Suprapubic skin (tissue), 4 donors: ENCODE measurements at regions not wholly inside any gene's neighbourhood (a gene's known extent, or its start where the extent isn't known, plus 50 kb on each side); places are given as distances from the start of the nearest gene placed in this dataset.

ENCODE experiments used
- DNase-seq, 2 donors: peaks; one replicate each; pipeline ENCODE4 v3.0.0-alpha.2; 2019; ENCODE audit warnings: low spot score in 2 of 2
- H3K27ac ChIP-seq: fragments of 200-600 bp; sonication (generic); one replicate; pipeline ENCODE4 v1.5.1; 2019
- H3K27me3 ChIP-seq: fragments of 200-600 bp; sonication (generic); one replicate; pipeline ENCODE4 v1.5.1; 2019
- H3K36me3 ChIP-seq: fragments of 200-600 bp; sonication (generic); one replicate; pipeline ENCODE4 v1.5.1; 2019
- H3K4me1 ChIP-seq: fragments of 200-600 bp; sonication (generic); one replicate; pipeline ENCODE4 v1.5.1; 2019
- H3K4me3 ChIP-seq: fragments of 200-600 bp; sonication (generic); one replicate; pipeline ENCODE4 v1.5.1; 2019; ENCODE audit warnings: mild to moderate bottlenecking
- H3K9me3 ChIP-seq: fragments of 200-600 bp; sonication (generic); one replicate; pipeline ENCODE4 v1.5.1; 2019
- EP300 ChIP-seq: sonication (generic); formaldehyde crosslinking; IDR thresholded peaks from one replicate; pipeline ENCODE4 v1.6.1; 2017; ENCODE audit warnings: antibody characterized with exemption
- POLR2A ChIP-seq, 2 donors: fragments of 450-650 bp; IDR thresholded peaks; one replicate each; pipeline ENCODE4 v1.6.1; 2017; ENCODE audit warnings: antibody characterized with exemption in 2 of 2, mild to moderate bottlenecking in 2 of 2, moderate library complexity in 2 of 2
- POLR2AphosphoS5 ChIP-seq, 3 donors: sonication (generic); formaldehyde crosslinking; IDR thresholded peaks; one replicate each; pipeline ENCODE4 v1.6.1; 2017; ENCODE audit warnings: antibody characterized with exemption in 3 of 3
- WGBS: methylation state at CpG from one replicate; pipeline ENCODE4 v1.1.5; 2018; 5-methylcytosine and 5-hydroxymethylcytosine counted together
- TF ChIP-seq, protein P1 (sequence below), 2 donors: fragments of 200-600 bp in 1 of 2; fragments of 450-650 bp in 1 of 2; sonication (generic) in 1 of 2; IDR thresholded peaks; one replicate each; pipeline ENCODE4 v1.5.1; 2016 to 2019; ENCODE audit warnings: antibody characterized with exemption in 2 of 2, mild to moderate bottlenecking in 1 of 2, moderate library complexity in 1 of 2

- WGBS = 58% methylated on average over 1 of the region's 1 CpG
- no peaks in the 10 kb centered on the region for H3K36me3 ChIP-seq
- H3K27me3 ChIP-seq = no peaks in the 10 kb centered on the region
- peaks cover 9% of the 10 kb centered on the region for H3K4me1 ChIP-seq
- no peak overlapping the region for H3K27ac ChIP-seq
- peaks cover under 1% of the 10 kb centered on the region for H3K9me3 ChIP-seq
- TF ChIP-seq POLR2AphosphoS5 (IDR thresholded peaks at IDR 0.05) = no peak
- TF ChIP-seq, protein P1, sequence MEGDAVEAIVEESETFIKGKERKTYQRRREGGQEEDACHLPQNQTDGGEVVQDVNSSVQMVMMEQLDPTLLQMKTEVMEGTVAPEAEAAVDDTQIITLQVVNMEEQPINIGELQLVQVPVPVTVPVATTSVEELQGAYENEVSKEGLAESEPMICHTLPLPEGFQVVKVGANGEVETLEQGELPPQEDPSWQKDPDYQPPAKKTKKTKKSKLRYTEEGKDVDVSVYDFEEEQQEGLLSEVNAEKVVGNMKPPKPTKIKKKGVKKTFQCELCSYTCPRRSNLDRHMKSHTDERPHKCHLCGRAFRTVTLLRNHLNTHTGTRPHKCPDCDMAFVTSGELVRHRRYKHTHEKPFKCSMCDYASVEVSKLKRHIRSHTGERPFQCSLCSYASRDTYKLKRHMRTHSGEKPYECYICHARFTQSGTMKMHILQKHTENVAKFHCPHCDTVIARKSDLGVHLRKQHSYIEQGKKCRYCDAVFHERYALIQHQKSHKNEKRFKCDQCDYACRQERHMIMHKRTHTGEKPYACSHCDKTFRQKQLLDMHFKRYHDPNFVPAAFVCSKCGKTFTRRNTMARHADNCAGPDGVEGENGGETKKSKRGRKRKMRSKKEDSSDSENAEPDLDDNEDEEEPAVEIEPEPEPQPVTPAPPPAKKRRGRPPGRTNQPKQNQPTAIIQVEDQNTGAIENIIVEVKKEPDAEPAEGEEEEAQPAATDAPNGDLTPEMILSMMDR (IDR thresholded peaks at IDR 0.05) = peak in 1 of 2 donors; percentile 12
- DNase-seq = no peak
- H3K4me3 ChIP-seq = no peak overlapping the region
Measured at GRCh38 chr1:163874070-163874469, 552.3 kb downstream of the NUF2 start.

DNA sequence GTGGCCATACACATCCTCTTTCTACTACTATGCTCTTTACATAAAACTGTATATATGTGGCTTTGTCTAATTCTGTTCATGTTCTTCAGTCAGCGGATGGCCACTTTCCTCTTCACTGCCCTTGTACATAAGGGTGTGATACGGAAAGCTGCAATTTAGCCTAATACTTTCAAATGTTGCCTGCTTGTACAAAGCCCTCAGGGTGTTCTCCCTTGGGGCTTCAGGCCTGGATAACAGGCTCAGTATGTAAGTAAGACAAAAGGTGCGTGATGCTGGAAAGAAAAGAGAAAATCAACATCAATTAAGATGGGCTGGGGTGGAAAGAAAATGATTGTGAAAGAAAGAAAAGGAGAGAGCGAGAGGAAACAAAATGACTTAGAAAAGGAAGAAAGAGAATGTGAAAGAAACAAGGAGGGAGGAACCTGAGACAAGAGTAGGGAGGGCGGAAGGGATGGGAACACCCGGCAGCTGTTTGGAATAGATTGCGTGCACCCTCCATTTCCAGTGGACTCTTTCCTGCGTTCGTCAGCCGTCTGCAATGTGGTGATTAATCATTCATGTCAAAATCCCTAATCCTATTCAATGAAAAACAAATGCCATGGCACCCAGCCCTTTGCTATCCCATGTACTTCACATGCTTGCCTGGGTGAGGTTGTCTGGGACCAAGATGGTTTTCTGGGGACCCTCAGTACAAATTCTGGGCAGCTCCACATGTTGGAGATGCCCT lies 553.6 kb downstream of the NUF2 start:
- H3K4me3 ChIP-seq = no peak overlapping the region
- no peaks in the 10 kb centered on the region for H3K27me3 ChIP-seq
- no peaks in the 10 kb centered on the region for H3K36me3 ChIP-seq
- no peaks in the 10 kb centered on the region for H3K9me3 ChIP-seq
- DNase-seq = peak; percentile 74 to 86
- H3K4me1 ChIP-seq = peaks cover 9% of the 10 kb centered on the region
- H3K27ac ChIP-seq = peak overlapping the region; percentile 81
- no peak for TF ChIP-seq POLR2A (IDR thresholded peaks at IDR 0.05)
- TF ChIP-seq POLR2AphosphoS5 (IDR thresholded peaks at IDR 0.05) = peak in 2 of 3 donors; percentile 34 to 63
- TF ChIP-seq EP300 = no peak
- TF ChIP-seq, protein P1 (IDR thresholded peaks at IDR 0.05) = no peak
- WGBS = 33% methylated on average over 10 of the region's 10 CpGs

DNA sequence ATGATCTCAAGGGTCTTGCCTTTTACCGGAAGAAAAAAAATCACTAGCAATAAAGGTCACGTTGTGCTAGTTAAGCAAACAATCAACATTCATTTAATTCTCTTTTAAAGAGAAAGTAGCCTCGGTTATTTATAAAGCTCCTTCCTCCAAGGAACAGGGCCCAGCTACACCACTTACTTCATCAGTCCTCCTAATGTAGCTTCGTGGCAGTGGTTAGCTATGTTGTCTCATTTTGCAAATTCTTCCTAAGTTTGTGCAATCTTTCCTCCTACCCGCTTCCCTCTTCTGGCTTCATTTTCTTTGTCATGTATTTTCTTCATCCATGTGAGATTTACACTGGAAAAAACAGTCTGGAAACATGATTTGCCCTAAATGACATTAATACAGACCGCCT lies 554.2 kb downstream of the NUF2 start:
- H3K9me3 ChIP-seq = no peaks in the 10 kb centered on the region
- WGBS = 64% methylated on average over 6 of the region's 6 CpGs
- peaks cover 9% of the 10 kb centered on the region for H3K4me1 ChIP-seq
- H3K4me3 ChIP-seq = no peak overlapping the region
- no peak for TF ChIP-seq POLR2A (IDR thresholded peaks at IDR 0.05)
- no peak for TF ChIP-seq POLR2AphosphoS5 (IDR thresholded peaks at IDR 0.05)
- TF ChIP-seq, protein P1 (IDR thresholded peaks at IDR 0.05) = no peak
- TF ChIP-seq EP300 = no peak
- no peaks in the 10 kb centered on the region for H3K36me3 ChIP-seq
- H3K27me3 ChIP-seq = no peaks in the 10 kb centered on the region
- DNase-seq = no peak
- peak overlapping the region; percentile 81 for H3K27ac ChIP-seq

GRCh38 chr1:163876546-163876945 lies 554.8 kb downstream of the NUF2 start:
- Histone ChIP-seq H3K36me3 (no peaks in the 10 kb centered on the region), H3K27me3 (no peaks in the 10 kb centered on the region), H3K4me1 (peaks cover 9% of the 10 kb centered on the region), H3K9me3 (no peaks in the 10 kb centered on the region), H3K27ac (peak overlapping the region; percentile 81), H3K4me3 (no peak overlapping the region)
- no peak for DNase-seq
- TF ChIP-seq POLR2A (IDR thresholded peaks at IDR 0.05) = no peak
- TF ChIP-seq, protein P1 (IDR thresholded peaks at IDR 0.05) = no peak
- TF ChIP-seq POLR2AphosphoS5 (IDR thresholded peaks at IDR 0.05) = no peak
- TF ChIP-seq EP300 = no peak
- WGBS = 68% methylated on average over 4 of the region's 4 CpGs

DNA sequence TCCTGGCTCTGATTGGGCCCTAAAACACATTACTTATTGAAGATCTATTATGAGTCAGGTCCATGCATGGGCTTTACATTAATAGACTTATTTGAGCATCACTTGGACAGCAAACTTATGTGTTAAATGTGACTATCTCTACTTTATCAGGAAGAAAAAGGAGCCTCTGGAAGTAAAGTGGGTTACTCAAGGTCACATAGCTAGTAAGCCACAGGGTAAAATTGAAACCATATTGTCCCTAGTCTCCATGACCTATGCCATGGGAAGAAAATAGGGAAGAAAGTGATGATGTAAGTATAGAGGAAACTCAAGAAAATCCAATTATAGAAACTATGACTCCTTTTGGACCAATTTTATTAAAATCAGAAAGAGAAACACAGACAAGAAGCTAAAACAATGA lies 555.3 kb downstream of the NUF2 start:
- Histone ChIP-seq H3K9me3 (no peaks in the 10 kb centered on the region), H3K4me3 (no peak overlapping the region), H3K4me1 (peaks cover 9% of the 10 kb centered on the region), H3K36me3 (no peaks in the 10 kb centered on the region), H3K27ac (no peak overlapping the region), H3K27me3 (no peaks in the 10 kb centered on the region)
- TF ChIP-seq, protein P1 (IDR thresholded peaks at IDR 0.05) = no peak
- TF ChIP-seq EP300 (no peak), POLR2AphosphoS5 (IDR thresholded peaks at IDR 0.05) (no peak), POLR2A (IDR thresholded peaks at IDR 0.05) (no peak)
- no peak for DNase-seq
